DND-41 (cell line): ENCODE measurements at regions not wholly inside any gene's neighbourhood (a gene's known extent, or its start where the extent isn't known, plus 50 kb on each side); places are given as distances from the start of the nearest gene placed in this dataset.

Source experiments
- CTCF ChIP-seq: IDR thresholded peaks from 2 replicates; pipeline ENCODE4 v1.5.1; 2012; ENCODE audit warnings: borderline replicate concordance, low read length, moderate library complexity, mild to moderate bottlenecking; ENCODE audit not compliant: poor library complexity, severe bottlenecking; ENCODE audit errors: extremely low read depth
- EZH2 ChIP-seq: IDR thresholded peaks from 3 replicates; pipeline ENCODE4 v1.6.1; 2012; ENCODE audit warnings: borderline replicate concordance, low read depth, mild to moderate bottlenecking, moderate library complexity, low read length, inconsistent platforms; ENCODE audit not compliant: severe bottlenecking

- TF ChIP-seq CTCF (no peak), EZH2 (no peak)
These were observed 162.7 kb downstream of the UNC5CL start for GRCh38 chr6:40876336-40876735.
